ENCODE measurements at regions not wholly inside any gene's neighbourhood (a gene's known extent, or its start where the extent isn't known, plus 50 kb on each side); places are given as distances from the start of the nearest gene placed in this dataset.

- Histone ChIP-seq H3K27me3 (ENCODE audit: low read length) (no peaks in the 10 kb centered on the region; the same call in none of the 2 replicates), H3K9me3 (ENCODE audit: low read length) (no peaks in the 10 kb centered on the region), H2AFZ (ENCODE audit: low read length) (no peak overlapping the region), H3K27ac (ENCODE audit: low read length) (no peak overlapping the region), H3K4me2 (ENCODE audit: low read length) (no peak overlapping the region), H3K9ac (ENCODE audit: low read length) (no peak overlapping the region), H3K9me2 (replicated peaks; ENCODE audit: low read length) (no peaks in the 10 kb centered on the region), H3K79me2 (ENCODE audit: low read length) (no peaks in the 10 kb centered on the region), H3K36me3 (ENCODE audit: low read depth, low read length) (no peaks in the 10 kb centered on the region), H3K4me3 (ENCODE audit: low read length) (no peak overlapping the region), H3F3A (ENCODE audit: low read length, unreplicated experiment) (no peaks in the 10 kb centered on the region), H3K4me1 (ENCODE audit: insufficient read depth, low read length) (peaks cover 10% of the 10 kb centered on the region), H4K20me1 (ENCODE audit: low read length) (no peaks in the 10 kb centered on the region)
- TF ChIP-seq EZH2 (IDR thresholded peaks at IDR 0.05; ENCODE audit: low read length, unreplicated experiment) (no peak), EZH2phosphoT487 (IDR thresholded peaks at IDR 0.05; ENCODE audit: borderline replicate concordance, low read length) (no peak), CTCF (conservative IDR thresholded peaks at IDR 0.05; ENCODE audit: low read depth, low read length) (no peak)
- DNase-seq (peak; percentile 76), ATAC-seq (no peak)
- CTCF ChIA-PET: no interaction called here
- POLR2A ChIA-PET (ENCODE audit: unreplicated experiment): no interaction called here
- intact Hi-C loops (cut with micrococcal nuclease): no loop called here
- no TSS peak for BruUV-seq (replicated peaks)
These were observed 223.3 kb downstream of the SEC61B start for GRCh38 chr9:99445371-99445891.

- intact Hi-C loops (cut with micrococcal nuclease): no loop called here
- CTCF ChIA-PET: no interaction called here
- no peak for ATAC-seq
- no peaks in the 10 kb centered on the region for H3K36me3 ChIP-seq (ENCODE audit: low read depth, low read length)
- no peak overlapping the region for H3K9ac ChIP-seq (ENCODE audit: low read length)
- H4K20me1 ChIP-seq (ENCODE audit: low read length): no peaks in the 10 kb centered on the region
- POLR2A ChIA-PET (ENCODE audit: unreplicated experiment): interaction anchor here (0.6 kb wide), 1 partner anchor 149 kb away, joined by 3 read pairs; no protein-coding TSS in a partner anchor
- BruUV-seq (replicated peaks): no TSS peak
- no peak overlapping the region for H3K27ac ChIP-seq (ENCODE audit: low read length)
- H2AFZ ChIP-seq (ENCODE audit: low read length): no peak overlapping the region
- peaks cover 4% of the 10 kb centered on the region for H3K27me3 ChIP-seq (ENCODE audit: low read length)
- no peak for DNase-seq
- H3K4me1 ChIP-seq (ENCODE audit: insufficient read depth, low read length): peaks cover 10% of the 10 kb centered on the region
- H3K4me2 ChIP-seq (ENCODE audit: low read length): no peak overlapping the region
- H3K9me3 ChIP-seq (ENCODE audit: low read length): no peaks in the 10 kb centered on the region
- no peaks in the 10 kb centered on the region for H3K9me2 ChIP-seq (replicated peaks; ENCODE audit: low read length)
- no peak for TF ChIP-seq CTCF (conservative IDR thresholded peaks at IDR 0.05; ENCODE audit: low read depth, low read length)
- no peak for TF ChIP-seq EZH2 (IDR thresholded peaks at IDR 0.05; ENCODE audit: low read length, unreplicated experiment)
- no peak for TF ChIP-seq EZH2phosphoT487 (IDR thresholded peaks at IDR 0.05; ENCODE audit: borderline replicate concordance, low read length)
- no peaks in the 10 kb centered on the region for H3K79me2 ChIP-seq (ENCODE audit: low read length)
- H3K4me3 ChIP-seq (ENCODE audit: low read length): no peak overlapping the region
- H3F3A ChIP-seq (ENCODE audit: low read length, unreplicated experiment): no peaks in the 10 kb centered on the region
These were observed 223.8 kb downstream of the SEC61B start for GRCh38 chr9:99445920-99446319.

GRCh38 chr9:99447951-99448350, 225.9 kb downstream of the SEC61B start:
- Histone ChIP-seq H3K4me3 (ENCODE audit: low read length) (no peak overlapping the region), H3K9me2 (replicated peaks; ENCODE audit: low read length) (no peaks in the 10 kb centered on the region), H3K9me3 (ENCODE audit: low read length) (no peaks in the 10 kb centered on the region), H3K4me1 (ENCODE audit: insufficient read depth, low read length) (peaks cover 10% of the 10 kb centered on the region), H3K79me2 (ENCODE audit: low read length) (no peaks in the 10 kb centered on the region), H3K27ac (ENCODE audit: low read length) (no peak overlapping the region), H3K36me3 (ENCODE audit: low read depth, low read length) (no peaks in the 10 kb centered on the region), H2AFZ (ENCODE audit: low read length) (no peak overlapping the region), H3K4me2 (ENCODE audit: low read length) (no peak overlapping the region), H3F3A (ENCODE audit: low read length, unreplicated experiment) (no peaks in the 10 kb centered on the region), H3K27me3 (ENCODE audit: low read length) (peaks cover 17% of the 10 kb centered on the region), H3K9ac (ENCODE audit: low read length) (no peak overlapping the region), H4K20me1 (ENCODE audit: low read length) (no peaks in the 10 kb centered on the region)
- DNase-seq (no peak), ATAC-seq (no peak)
- ChIA-PET POLR2A (ENCODE audit: unreplicated experiment) (no interaction called here), CTCF (no interaction called here)
- TF ChIP-seq CTCF (conservative IDR thresholded peaks at IDR 0.05; ENCODE audit: low read depth, low read length) (no peak), EZH2 (IDR thresholded peaks at IDR 0.05; ENCODE audit: low read length, unreplicated experiment) (no peak), EZH2phosphoT487 (IDR thresholded peaks at IDR 0.05; ENCODE audit: borderline replicate concordance, low read length) (no peak)
- BruUV-seq (replicated peaks): no TSS peak
- intact Hi-C loops (cut with micrococcal nuclease): no loop called here

Measured in PC-3 (cell line).